Cardiac muscle cell (in vitro differentiated cells and primary cell): ENCODE measurements at regions not wholly inside any gene's neighbourhood (a gene's known extent, or its start where the extent isn't known, plus 50 kb on each side); places are given as distances from the start of the nearest gene placed in this dataset.
"Not testable (repeated sequence)": the region's sequence is repeated elsewhere in the genome, so short reads cannot be mapped to it uniquely, and the experiment has no call there.

Experiments
- DNase-seq, 2 donors: peaks; one replicate each; pipeline versions ENCODE4 v3.0.0 to v3.0.0-alpha.2; 2010 to 2017; ENCODE audit warnings: low read depth in 1 of 2, low spot score in 1 of 2
- H3K27ac ChIP-seq: fragments of 200-600 bp; sonication (generic); 2 replicates; pipeline ENCODE4 v1.5.1; 2016
- H3K27me3 ChIP-seq: fragments of 200-600 bp; sonication (generic); 2 replicates; pipeline ENCODE4 v1.6.0; 2016; ENCODE audit warnings: control low read depth
- H3K36me3 ChIP-seq: fragments of 200-600 bp; sonication (generic); 2 replicates; pipeline ENCODE4 v1.5.1; 2016; ENCODE audit warnings: control low read depth
- H3K4me1 ChIP-seq: fragments of 200-600 bp; sonication (generic); 2 replicates; pipeline ENCODE4 v1.8.1; 2017; ENCODE audit warnings: low read depth, mild to moderate bottlenecking, mixed run types
- H3K4me3 ChIP-seq: fragments of 200-600 bp; sonication (generic); 2 replicates; pipeline ENCODE4 v1.5.1; 2016; ENCODE audit warnings: mild to moderate bottlenecking
- H3K9me3 ChIP-seq: fragments of 200-600 bp; sonication (generic); 2 replicates; pipeline ENCODE4 v1.5.1; 2017; ENCODE audit warnings: low read depth, mild to moderate bottlenecking, control low read depth
- TF ChIP-seq, protein P1 (sequence below): IDR thresholded peaks from 2 replicates; pipeline ENCODE4 v1.5.1; 2012; ENCODE audit warnings: low read depth, mild to moderate bottlenecking, low read length

- Histone ChIP-seq H3K27me3 (no peaks in the 10 kb centered on the region), H3K36me3 (no peaks in the 10 kb centered on the region), H3K9me3 (no peaks in the 10 kb centered on the region), H3K27ac (no peak overlapping the region), H3K4me1 (peaks cover 9% of the 10 kb centered on the region), H3K4me3 (no peak overlapping the region)
- TF ChIP-seq, protein P1, sequence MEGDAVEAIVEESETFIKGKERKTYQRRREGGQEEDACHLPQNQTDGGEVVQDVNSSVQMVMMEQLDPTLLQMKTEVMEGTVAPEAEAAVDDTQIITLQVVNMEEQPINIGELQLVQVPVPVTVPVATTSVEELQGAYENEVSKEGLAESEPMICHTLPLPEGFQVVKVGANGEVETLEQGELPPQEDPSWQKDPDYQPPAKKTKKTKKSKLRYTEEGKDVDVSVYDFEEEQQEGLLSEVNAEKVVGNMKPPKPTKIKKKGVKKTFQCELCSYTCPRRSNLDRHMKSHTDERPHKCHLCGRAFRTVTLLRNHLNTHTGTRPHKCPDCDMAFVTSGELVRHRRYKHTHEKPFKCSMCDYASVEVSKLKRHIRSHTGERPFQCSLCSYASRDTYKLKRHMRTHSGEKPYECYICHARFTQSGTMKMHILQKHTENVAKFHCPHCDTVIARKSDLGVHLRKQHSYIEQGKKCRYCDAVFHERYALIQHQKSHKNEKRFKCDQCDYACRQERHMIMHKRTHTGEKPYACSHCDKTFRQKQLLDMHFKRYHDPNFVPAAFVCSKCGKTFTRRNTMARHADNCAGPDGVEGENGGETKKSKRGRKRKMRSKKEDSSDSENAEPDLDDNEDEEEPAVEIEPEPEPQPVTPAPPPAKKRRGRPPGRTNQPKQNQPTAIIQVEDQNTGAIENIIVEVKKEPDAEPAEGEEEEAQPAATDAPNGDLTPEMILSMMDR = no peak
- DNase-seq = no peak
Measured at GRCh38 chr15:62681939-62682896, 360.3 kb upstream of the TPM1 start.

DNA sequence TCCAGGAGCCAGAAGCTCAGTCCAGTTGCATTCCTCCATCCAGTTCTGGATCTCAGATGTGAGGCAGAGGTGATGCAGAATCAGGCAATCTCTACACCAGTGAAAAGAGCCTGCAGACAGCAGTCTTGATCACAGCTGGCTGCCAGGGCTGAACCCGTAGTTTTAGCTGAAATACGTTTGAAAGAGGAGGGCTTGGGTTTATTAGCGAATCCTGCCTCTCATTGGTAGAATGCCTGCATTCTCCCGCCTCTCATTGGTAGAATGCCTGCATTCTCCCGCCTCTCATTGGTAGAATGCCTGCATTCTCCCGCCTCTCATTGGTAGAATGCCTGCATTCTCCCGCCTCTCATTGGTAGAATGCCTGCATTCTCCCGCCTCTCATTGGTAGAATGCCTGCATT lies 359.4 kb upstream of the TPM1 start:
- not testable (repeated sequence) for H3K9me3 ChIP-seq, DNase-seq, H3K36me3 ChIP-seq, H3K4me3 ChIP-seq, H3K27ac ChIP-seq, H3K4me1 ChIP-seq, H3K27me3 ChIP-seq

DNA sequence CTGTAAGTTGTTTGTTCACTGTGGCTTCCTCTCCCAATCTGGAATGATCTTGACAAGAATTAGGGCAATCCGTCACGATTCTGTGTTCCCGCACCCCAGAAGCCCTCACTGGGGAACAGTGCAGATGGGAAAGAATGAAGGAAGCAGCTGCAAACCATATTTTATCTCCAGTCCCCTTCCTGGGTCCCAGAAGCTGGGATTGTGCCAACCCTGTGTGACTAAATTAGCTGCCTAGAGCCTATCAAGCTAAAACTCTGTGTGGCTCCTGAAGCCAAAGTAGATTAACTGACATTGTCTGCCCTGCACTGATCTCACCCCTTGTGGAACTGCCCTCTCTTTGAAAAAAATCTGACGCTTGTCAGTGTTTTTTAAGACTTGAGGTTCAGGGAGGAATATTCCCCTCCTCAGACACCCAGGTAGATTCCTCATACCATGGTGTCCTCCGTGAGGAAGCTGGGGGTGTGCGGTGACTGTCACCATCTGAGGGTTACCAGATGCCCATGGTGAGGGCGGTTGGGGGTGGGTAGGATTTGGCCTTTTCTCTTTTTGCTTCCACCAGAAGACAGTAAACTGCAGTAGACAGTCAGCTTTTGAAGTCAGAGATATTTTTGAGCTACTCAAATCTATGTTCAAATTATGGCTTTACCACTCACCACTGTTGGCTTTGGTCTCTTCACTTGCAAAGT lies 358.3 kb upstream of the TPM1 start:
- Histone ChIP-seq H3K36me3 (peaks cover 2% of the 10 kb centered on the region), H3K4me1 (peaks cover 9% of the 10 kb centered on the region), H3K27ac (no peak overlapping the region), H3K9me3 (no peaks in the 10 kb centered on the region), H3K27me3 (no peaks in the 10 kb centered on the region), H3K4me3 (no peak overlapping the region)
- peak in 1 of 2 donors; percentile 6 for DNase-seq
- TF ChIP-seq, protein P1 = no peak

DNA sequence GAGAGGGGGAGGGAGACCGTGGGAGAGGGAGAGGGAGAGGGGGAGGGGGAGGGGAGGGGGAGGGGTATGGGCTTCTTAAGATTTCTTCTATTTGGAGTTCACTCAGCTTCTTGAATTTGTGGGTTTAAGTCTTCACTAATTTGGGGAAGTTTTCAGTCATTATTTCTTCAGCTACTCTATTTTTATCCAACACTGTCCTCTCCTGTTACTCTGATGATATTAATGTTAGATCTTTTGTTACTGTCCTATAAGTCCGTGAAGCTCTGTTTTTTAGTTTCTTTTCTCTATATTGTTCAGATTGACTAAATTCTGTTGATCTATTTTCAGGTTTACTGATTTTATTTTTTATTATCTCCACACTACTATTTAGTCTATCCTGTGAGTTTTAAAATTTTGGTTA lies 351.5 kb upstream of the TPM1 start:
- no peaks in the 10 kb centered on the region for H3K9me3 ChIP-seq
- DNase-seq = peak in 1 of 2 donors; percentile 15
- TF ChIP-seq, protein P1 = no peak
- no peak overlapping the region for H3K27ac ChIP-seq
- H3K4me1 ChIP-seq = no peaks in the 10 kb centered on the region
- H3K4me3 ChIP-seq = no peak overlapping the region
- no peaks in the 10 kb centered on the region for H3K27me3 ChIP-seq
- peaks cover 2% of the 10 kb centered on the region for H3K36me3 ChIP-seq

DNA sequence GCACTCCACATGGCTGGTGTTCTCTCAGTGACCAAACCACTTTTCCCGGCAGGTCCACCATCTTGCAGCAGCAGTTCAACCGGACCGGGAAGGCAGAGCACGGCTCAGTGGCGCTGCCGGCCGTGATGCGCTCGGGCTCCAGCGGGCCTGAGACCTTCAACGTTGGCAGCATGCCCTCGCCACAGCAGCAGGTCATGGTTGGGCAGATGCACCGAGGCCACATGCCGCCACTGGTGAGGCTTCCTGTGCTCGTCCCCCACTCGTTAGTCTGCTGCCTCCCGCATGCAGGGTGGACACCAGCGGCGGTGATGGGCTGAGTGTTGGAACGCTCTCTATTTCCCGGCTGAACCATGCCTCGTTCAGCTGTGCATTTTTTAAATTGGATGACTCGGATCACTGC lies 344.9 kb upstream of the TPM1 start:
- H3K4me3 ChIP-seq = no peak overlapping the region
- H3K27ac ChIP-seq = no peak overlapping the region
- DNase-seq = no peak
- H3K4me1 ChIP-seq = no peaks in the 10 kb centered on the region
- TF ChIP-seq, protein P1 = no peak
- H3K9me3 ChIP-seq = no peaks in the 10 kb centered on the region
- H3K27me3 ChIP-seq = no peaks in the 10 kb centered on the region
- peaks cover 5% of the 10 kb centered on the region for H3K36me3 ChIP-seq

- H3K4me1 ChIP-seq = no peaks in the 10 kb centered on the region
- H3K4me3 ChIP-seq = no peak overlapping the region
- H3K27ac ChIP-seq = peak overlapping the region; percentile 13
- no peak for DNase-seq
- H3K27me3 ChIP-seq = no peaks in the 10 kb centered on the region
- no peaks in the 10 kb centered on the region for H3K9me3 ChIP-seq
- TF ChIP-seq, protein P1 = no peak
- H3K36me3 ChIP-seq = peaks cover 5% of the 10 kb centered on the region
Measured at GRCh38 chr15:62698646-62699045, 343.9 kb upstream of the TPM1 start.
